ENCODE measurements at regions not wholly inside any gene's neighbourhood (a gene's known extent, or its start where the extent isn't known, plus 50 kb on each side); places are given as distances from the start of the nearest gene placed in this dataset.
"Not testable (repeated sequence)": the region's sequence is repeated elsewhere in the genome, so short reads cannot be mapped to it uniquely, and the experiment has no call there.

DNA sequence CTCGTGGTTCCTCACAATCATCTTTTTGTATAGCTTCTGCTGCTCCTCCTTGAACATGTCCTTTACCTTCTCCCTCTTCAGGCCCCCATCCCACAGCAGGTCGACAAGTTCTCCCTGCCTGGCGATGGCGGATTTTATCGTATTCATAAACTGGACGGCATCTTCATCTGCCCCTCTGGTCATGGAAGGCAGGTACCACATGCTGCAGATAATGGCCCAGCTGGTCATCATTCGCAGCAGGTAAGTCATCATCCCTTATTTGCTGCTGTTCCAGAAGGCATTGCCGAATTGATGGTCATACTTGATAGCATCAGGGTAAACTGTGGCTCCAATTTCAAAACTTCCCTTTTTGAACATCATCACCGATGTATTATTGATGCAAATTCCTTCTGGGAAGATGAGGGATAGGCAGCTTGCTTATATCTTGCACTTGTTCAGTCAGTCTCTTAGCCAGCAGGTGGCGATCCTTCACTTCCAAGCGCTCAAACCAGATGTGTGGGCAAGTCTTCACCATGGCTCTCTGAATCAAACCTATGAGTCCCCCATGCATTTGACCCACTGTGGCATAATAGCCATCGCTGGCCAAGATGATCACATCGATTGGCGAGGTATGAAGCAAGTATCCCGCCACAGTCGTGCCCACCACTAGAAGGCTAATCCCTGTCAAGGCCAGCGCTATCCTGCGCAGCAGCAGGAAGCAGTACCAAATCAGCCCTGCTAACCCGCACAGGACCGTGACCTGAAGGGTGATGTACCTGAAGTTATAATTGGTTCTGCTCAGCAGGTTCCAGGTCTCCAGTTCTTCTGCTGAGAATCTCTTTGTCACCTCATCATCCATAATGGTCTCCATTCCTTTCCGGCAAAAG lies 381.5 kb upstream of the STXBP6 start:
- peak; percentile 46 for DNase-seq

- DNase-seq, result no peak
Measured at GRCh38 chr14:25430808-25431207, 380.9 kb upstream of the STXBP6 start.

- DNase-seq, result no peak
Measured at GRCh38 chr14:25412998-25413397, 363.1 kb upstream of the STXBP6 start.

- DNase-seq, result peak; percentile 25
Measured at GRCh38 chr14:25411781-25412757, 362.1 kb upstream of the STXBP6 start.

DNA sequence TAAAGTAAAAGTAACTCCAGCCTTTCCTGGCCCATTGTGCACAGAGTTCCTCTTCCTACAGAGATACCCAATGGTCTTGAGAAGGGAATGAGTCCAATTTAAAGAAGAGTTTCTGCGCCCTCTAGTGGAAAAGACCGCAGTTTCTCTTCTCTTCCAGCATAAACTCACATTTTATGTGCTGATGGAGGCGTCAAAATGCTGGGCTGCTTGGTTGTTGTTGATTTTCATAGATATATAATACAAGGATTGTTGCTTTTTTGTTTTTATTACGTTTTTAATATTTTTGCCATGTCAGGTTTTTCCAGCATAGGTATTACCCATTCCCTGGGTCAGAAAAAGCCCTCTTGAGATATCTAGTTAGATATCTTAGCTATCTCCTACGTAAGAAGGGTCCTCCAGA lies 356.9 kb upstream of the STXBP6 start:
- peak; percentile 7 for DNase-seq

DNA sequence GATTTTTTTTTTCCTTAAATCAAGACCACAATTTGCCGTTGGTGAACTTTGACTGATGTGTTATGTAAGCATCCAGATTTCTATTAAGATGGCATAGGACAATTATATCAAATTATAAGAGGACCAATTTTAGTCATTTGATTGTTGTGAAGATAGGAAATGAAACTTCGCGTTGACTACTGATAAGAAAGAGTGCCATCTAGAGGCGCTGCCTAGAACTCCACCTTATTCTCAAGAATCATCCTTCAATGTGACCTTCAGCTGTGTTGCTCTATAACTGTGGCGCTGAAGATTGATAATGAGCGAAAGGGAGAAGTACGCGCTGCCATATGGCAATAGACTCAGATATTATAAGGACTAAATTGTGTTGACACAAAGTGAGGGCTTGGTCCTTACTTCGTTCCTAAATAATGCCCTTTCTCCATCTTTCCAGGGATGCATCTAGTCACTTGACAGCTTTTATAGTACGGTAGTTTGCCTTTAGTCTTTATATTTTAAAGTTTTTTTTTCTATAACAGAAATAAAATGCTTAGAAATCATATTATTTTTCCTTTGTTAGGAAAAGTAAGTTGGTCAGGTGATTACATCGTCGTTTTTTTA lies 350.8 kb upstream of the STXBP6 start:
- DNase-seq, result peak; percentile 13

GRCh38 chr14:25396128-25396527 lies 346.2 kb upstream of the STXBP6 start:
- no peak for DNase-seq

DNA sequence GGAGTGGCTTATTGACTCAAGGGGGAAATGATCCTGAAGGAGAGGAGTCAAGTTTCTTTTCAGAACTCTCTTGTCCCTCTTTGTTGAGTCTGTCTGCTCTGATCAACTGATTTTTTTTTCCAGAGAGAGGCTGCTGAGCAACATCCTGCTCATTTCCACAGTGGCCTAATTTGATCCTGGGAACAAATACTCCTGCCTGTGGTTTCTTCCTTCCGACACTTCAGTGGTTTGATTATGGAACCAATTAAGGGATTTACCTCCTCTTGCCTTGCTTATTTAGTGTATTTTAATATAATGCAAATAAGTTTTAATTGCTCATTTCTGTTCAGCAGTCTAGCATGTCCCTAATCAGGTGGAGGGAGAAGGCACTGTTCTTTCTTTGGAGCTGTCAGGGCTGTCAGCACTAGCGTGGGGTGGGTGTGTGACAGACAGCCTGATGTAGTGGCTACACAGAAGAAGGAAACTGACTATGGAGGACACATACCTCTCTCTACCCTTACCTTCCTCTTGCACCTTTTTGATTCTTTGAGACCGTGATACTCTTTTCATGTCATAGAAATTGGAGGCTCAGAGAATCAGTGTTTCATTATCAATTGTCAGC lies 344.9 kb upstream of the STXBP6 start:
- no peak for DNase-seq

DNA sequence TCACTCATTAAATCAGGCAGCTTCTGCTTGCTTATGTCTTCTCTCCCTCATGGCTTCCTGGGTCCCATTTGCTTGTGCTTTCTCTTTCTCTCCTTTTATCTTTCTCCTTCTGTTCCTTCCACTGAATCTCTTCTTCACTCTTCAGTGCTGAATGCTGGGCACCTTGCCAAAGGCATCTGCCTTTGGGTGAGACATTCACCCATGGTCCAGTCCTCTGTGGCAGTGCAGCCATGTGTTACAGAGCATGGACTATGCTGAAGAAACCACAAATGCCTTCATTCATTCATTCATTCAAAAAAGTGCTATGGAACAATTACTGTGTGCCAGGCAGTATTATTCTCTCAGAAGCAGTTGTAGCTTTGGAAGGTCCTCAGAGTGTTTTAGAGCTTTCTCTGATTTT lies 344.4 kb upstream of the STXBP6 start:
- no peak for DNase-seq

- DNase-seq, result no peak
Measured at GRCh38 chr14:25389948-25390347, 340.0 kb upstream of the STXBP6 start.

DNA sequence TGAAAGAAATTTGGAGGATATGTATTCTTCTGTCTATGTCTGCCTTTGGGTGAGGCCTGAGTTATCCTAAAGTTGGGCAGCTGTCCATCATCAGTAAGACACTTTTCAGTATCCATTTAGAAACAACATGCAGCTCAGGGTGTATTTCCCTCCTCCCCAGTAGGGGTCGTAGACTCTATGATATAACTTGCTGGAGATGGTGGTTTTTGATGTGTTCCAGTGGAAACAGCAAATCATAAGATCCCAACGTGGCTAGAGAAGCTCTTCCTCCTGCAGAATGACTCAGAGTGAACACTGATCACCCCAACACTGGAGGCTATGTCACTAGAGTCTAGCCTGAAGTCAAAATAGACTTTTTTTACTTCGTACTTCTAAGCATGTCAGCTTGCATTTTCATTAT lies 331.6 kb upstream of the STXBP6 start:
- no peak for DNase-seq

GRCh38 chr14:25375639-25376038 lies 325.7 kb upstream of the STXBP6 start:
- no peak for DNase-seq

DNA sequence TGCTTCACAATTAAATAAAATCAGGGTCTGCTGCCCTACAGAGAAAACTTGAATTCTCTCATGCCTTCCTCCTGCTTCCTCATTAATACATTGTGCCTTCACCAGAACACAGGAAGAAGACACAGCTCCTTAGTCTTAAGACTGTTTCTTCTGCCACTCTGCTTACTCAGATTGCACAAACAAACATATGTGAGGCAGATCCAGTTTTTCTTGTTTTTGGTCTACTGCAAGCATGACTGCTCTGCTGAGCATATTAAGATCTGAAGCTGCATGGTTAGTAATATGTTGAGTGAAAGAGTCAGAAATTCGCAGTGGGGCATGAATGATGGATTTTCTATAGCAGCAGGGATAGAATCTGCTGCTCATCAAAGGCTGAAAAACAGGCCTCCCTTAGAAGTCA lies 321.1 kb upstream of the STXBP6 start:
- DNase-seq, result no peak

GRCh38 chr14:25370057-25370456 lies 320.1 kb upstream of the STXBP6 start:
- not testable (repeated sequence) for DNase-seq

- DNase-seq, result no peak
Measured at GRCh38 chr14:25358330-25358729, 308.4 kb upstream of the STXBP6 start.

- DNase-seq, result no peak
Measured at GRCh38 chr14:25351269-25351668, 301.3 kb upstream of the STXBP6 start.

DNA sequence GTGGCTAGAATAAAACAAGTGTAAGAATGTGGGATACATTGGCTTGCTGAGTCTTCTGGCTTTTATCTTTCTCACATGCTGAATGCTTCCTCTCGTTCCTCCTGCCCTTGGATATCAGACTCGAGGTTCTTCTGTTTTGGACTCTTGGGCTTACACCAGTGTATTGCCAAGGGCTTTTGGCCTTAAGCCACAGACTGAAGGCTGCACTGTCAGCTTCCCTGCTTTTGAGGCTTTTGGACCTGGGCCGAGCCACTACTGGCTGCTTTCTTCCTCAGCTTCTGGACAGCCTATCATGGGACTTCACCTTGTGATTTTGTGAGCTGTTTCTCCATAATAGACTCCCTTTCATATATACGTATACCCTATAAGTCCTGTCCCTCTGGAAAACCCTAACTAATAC lies 300.9 kb upstream of the STXBP6 start:
- DNase-seq, result no peak

GRCh38 chr14:25350021-25350420 lies 300.1 kb upstream of the STXBP6 start:
- no peak for DNase-seq

- DNase-seq, result no peak
Measured at GRCh38 chr14:25349269-25349668, 299.3 kb upstream of the STXBP6 start.

DNA sequence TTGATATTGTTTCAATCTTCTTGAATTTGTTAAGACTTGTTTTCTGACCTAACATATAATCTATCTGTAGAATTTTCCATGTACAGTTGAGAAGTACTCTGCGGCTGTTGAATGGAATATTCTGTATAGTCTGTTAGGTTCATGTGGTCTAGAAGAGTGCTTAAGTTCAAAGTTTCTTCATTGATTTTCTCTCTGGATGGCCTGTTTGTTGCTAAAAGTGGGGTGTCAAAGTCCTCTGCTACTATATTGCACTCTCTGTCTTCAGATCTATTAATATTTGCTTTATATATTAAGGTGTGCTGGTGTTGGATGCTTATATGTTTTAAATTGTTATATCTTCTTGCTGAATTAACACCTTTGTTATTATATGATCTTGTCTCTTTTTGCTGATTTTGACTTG lies 290.9 kb upstream of the STXBP6 start:
- DNase-seq, result no peak

DNA sequence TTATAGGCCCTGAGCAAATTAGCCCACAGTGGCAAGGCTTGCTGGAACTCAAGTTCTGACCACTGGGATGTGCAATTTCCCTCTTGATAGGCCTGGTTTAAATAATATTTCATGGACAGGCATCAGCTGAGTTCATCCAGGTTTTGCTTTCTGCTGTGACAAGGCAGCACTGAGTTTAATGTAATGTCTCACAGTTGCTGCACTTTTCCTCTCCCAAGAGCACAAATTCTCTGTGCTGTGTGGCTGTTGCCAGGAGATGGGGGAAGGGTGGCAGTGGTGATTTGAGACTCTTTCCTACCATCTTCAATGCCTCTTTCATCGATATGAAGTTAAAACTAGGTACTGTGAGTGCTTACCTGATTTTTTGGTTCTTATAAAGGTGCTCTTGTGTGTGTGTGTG lies 272.8 kb upstream of the STXBP6 start:
- no peak for DNase-seq

DNA sequence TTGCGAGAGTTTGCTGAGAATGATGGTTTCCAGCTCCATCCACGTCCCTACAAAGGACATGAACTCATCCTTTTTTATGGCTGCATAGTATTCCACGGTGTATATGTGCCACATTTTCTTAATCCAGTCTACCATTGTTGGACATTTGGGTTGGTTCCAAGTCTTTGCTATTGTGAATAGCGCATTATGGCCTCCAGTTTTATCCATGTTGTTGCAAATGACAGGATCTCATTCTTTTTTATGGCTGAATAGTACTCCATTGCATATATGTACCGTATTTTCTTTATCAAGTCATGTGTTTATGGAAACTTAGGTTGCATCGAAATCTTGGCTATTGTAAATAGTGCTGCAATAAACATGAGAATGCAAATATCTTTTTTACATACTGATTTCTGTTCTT lies 266.1 kb upstream of the STXBP6 start:
- not testable (repeated sequence) for DNase-seq

DNA sequence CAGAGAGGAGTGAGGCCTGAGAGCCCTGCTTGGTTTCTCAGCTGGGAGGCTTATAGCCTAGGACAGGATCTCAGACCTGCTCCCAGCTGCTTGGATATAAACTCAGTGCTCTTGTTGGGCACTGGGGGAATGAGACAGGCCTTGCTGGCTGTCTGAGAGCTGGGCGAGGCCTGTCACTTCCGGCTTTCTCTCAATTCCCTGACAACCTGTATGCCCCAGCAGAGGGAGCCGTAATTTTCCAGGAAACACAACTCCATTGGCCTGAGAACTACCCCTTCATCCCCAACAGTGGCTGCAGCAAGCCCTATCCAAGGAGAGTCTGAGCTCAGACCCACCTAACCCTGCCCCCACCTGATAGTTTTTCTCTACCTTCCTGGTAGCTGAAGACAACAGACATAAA lies 258.3 kb upstream of the STXBP6 start:
- no peak for DNase-seq
